ENCODE measurements at regions not wholly inside any gene's neighbourhood (a gene's known extent, or its start where the extent isn't known, plus 50 kb on each side); places are given as distances from the start of the nearest gene placed in this dataset.

GRCh38 chr5:165775111-165775510 is 2269.7 kb downstream of the MAT2B start:
- TF ChIP-seq CTCF (IDR thresholded peaks at IDR 0.05) (no peak), POLR2A (IDR thresholded peaks at IDR 0.05) (no peak)
